Fibroblast of lung (primary cell): ENCODE measurements at regions not wholly inside any gene's neighbourhood (a gene's known extent, or its start where the extent isn't known, plus 50 kb on each side); places are given as distances from the start of the nearest gene placed in this dataset.

Experiments used
- DNase-seq, 2 donors: peaks; one replicate each; pipeline versions ENCODE4 v3.0.0 to v3.0.0-alpha.2; 2010; ENCODE audit warnings: low read depth in 2 of 2
- H2AFZ ChIP-seq: 2 replicates; pipeline ENCODE4 v1.5.1; 2012; ENCODE audit warnings: low read length, control low read depth, inconsistent platforms
- H3K27ac ChIP-seq: 2 replicates; pipeline ENCODE4 v1.5.1; 2011; ENCODE audit warnings: low read length, control low read depth; ENCODE audit not compliant: insufficient read depth
- H3K27me3 ChIP-seq: 2 replicates; pipeline ENCODE4 v1.5.1; 2011; ENCODE audit warnings: mild to moderate bottlenecking, low read length; ENCODE audit not compliant: control insufficient read depth, insufficient read depth
- H3K36me3 ChIP-seq: 2 replicates; pipeline ENCODE4 v1.5.1; 2011; ENCODE audit warnings: low read length; ENCODE audit not compliant: control insufficient read depth, insufficient read depth
- H3K4me1 ChIP-seq: 2 replicates; pipeline ENCODE4 v1.5.1; 2011; ENCODE audit warnings: low read length; ENCODE audit not compliant: control insufficient read depth, insufficient read depth; ENCODE audit errors: extremely low read depth
- H3K4me2 ChIP-seq: 2 replicates; pipeline ENCODE4 v1.5.1; 2011; ENCODE audit warnings: low read length, control low read depth; ENCODE audit not compliant: insufficient read depth; ENCODE audit errors: extremely low read depth
- H3K4me3 ChIP-seq, 4 experiments: fragments of 200-600 bp in 1 of 4; sonication (generic) in 1 of 4; replicated peaks in 1 of 4; 2 replicates each; pipeline ENCODE4 v1.5.1; 2011 to 2016; ENCODE audit warnings: low read length in 4 of 4, low read depth in 3 of 4, mild to moderate bottlenecking in 3 of 4, control low read depth in 2 of 4, inconsistent platforms in 1 of 4, mixed read lengths in 1 of 4; ENCODE audit not compliant: insufficient read depth in 1 of 4; ENCODE audit errors: control extremely low read depth in 1 of 4
- H3K79me2 ChIP-seq: 2 replicates; pipeline ENCODE4 v1.5.1; 2012; ENCODE audit warnings: mild to moderate bottlenecking, low read length, inconsistent platforms; ENCODE audit not compliant: control insufficient read depth, insufficient read depth
- H3K9ac ChIP-seq: 2 replicates; pipeline ENCODE4 v1.5.1; 2011; ENCODE audit warnings: mild to moderate bottlenecking, low read length, control low read depth; ENCODE audit not compliant: insufficient read depth
- H3K9me3 ChIP-seq: 2 replicates; pipeline ENCODE4 v1.5.1; 2012; ENCODE audit warnings: low read depth, low read length; ENCODE audit not compliant: control insufficient read depth, insufficient read depth
- H4K20me1 ChIP-seq: 2 replicates; pipeline ENCODE4 v1.5.1; 2011; ENCODE audit warnings: low read length; ENCODE audit not compliant: control insufficient read depth, insufficient read depth; ENCODE audit errors: extremely low read depth
- EZH2 ChIP-seq: IDR thresholded peaks from 2 replicates; pipeline ENCODE4 v1.5.1; 2012; ENCODE audit warnings: low read length, control low read depth, mild to moderate bottlenecking; ENCODE audit errors: missing control alignments
- TF ChIP-seq, protein P1 (sequence below), 2 donors: IDR thresholded peaks in 1 of 2; conservative IDR thresholded peaks in 1 of 2; 1 replicate in 1 of 2; 2 replicates in 1 of 2; pipeline ENCODE4 v1.5.1; 2011 to 2012; ENCODE audit warnings: low read length in 2 of 2, control low read depth in 1 of 2, inconsistent platforms in 1 of 2, low read depth in 1 of 2, mild to moderate bottlenecking in 1 of 2

DNA sequence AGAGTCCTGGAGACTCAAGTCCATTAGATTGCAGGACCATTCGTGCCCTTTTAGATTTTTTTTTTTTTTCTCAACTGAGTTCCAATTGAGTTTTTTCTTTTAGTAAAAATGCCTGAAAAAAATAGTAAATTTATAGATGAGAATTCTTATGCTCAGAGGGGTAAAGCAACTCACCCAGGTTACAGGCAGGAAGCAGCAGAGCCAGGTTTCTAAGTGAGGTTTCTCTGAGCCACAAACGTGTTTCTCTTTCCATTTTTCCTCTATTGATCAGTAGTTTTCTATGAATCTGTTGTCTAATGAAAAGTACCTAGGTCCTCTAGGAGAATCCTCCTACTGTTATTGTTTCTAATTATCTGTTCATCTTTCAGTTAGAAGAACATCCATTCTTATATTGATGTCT is 66.4 kb upstream of the C12orf71 start:
- Histone ChIP-seq H2AFZ (no peak overlapping the region), H3K79me2 (no peaks in the 10 kb centered on the region), H3K27me3 (no peaks in the 10 kb centered on the region), H3K9ac (no peak overlapping the region), H3K4me2 (no peak overlapping the region), H3K4me3 (no peak overlapping the region), H4K20me1 (no peaks in the 10 kb centered on the region), H3K36me3 (no peaks in the 10 kb centered on the region), H3K4me1 (no peaks in the 10 kb centered on the region), H3K27ac (no peak overlapping the region), H3K9me3 (no peaks in the 10 kb centered on the region)
- no peak for DNase-seq
- TF ChIP-seq, protein P1, sequence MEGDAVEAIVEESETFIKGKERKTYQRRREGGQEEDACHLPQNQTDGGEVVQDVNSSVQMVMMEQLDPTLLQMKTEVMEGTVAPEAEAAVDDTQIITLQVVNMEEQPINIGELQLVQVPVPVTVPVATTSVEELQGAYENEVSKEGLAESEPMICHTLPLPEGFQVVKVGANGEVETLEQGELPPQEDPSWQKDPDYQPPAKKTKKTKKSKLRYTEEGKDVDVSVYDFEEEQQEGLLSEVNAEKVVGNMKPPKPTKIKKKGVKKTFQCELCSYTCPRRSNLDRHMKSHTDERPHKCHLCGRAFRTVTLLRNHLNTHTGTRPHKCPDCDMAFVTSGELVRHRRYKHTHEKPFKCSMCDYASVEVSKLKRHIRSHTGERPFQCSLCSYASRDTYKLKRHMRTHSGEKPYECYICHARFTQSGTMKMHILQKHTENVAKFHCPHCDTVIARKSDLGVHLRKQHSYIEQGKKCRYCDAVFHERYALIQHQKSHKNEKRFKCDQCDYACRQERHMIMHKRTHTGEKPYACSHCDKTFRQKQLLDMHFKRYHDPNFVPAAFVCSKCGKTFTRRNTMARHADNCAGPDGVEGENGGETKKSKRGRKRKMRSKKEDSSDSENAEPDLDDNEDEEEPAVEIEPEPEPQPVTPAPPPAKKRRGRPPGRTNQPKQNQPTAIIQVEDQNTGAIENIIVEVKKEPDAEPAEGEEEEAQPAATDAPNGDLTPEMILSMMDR (conservative IDR thresholded peaks at IDR 0.05 in 1 of 2, IDR thresholded peaks at IDR 0.05 in 1 of 2; ENCODE audit: low read depth in 1 of 2, low read length in 2 of 2): no peak
- TF ChIP-seq EZH2: no peak

DNA sequence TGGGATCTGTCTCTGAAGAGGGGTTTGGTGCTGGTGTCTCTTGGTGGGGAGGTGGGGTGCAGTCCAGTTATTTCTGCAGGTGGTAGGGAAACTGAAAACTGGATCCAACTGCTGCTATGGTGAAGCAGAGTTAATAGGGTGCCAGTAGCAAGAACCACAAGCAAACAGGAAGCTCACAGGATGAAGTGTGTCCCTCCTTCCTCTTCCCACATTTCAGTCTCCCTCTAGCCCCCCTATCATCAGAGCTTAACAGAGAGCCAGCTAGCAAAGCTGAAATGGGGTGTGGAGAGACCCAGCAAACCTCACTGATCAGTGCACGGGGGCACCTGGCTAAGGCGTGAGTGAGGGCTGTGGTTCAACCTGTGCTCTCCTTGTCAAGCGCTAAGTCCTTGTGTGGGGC is 69.1 kb upstream of the C12orf71 start:
- Histone ChIP-seq H3K4me2 (no peak overlapping the region), H2AFZ (no peak overlapping the region), H3K9me3 (no peaks in the 10 kb centered on the region), H3K4me1 (no peaks in the 10 kb centered on the region), H3K27ac (no peak overlapping the region), H3K36me3 (no peaks in the 10 kb centered on the region), H3K9ac (no peak overlapping the region), H3K79me2 (no peaks in the 10 kb centered on the region), H4K20me1 (no peaks in the 10 kb centered on the region), H3K4me3 (no peak overlapping the region), H3K27me3 (no peaks in the 10 kb centered on the region)
- no peak for DNase-seq
- TF ChIP-seq, protein P1 (conservative IDR thresholded peaks at IDR 0.05 in 1 of 2, IDR thresholded peaks at IDR 0.05 in 1 of 2; ENCODE audit: low read depth in 1 of 2, low read length in 2 of 2): no peak
- TF ChIP-seq EZH2: no peak

DNA sequence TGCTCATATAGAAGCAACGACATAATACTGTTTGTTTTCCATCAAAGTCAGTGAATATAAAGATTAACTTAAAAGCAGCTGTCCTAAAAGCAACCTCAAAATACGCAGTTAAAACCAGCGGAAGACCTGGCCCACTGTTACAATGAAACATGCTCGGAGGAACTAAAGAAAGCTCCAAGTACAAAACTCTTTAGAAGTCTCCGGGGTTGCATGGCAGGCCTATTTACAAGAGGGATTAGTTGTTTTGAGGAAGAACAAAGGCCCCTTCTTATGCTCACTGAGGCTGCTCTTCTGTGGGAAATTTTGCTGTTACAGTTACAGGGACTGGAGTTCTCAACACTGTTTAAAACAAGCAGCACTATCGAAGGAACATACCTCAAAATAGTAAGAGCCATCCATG is 75.9 kb upstream of the C12orf71 start:
- H3K9ac ChIP-seq: no peak overlapping the region
- no peak overlapping the region for H3K27ac ChIP-seq
- H2AFZ ChIP-seq: no peak overlapping the region
- H4K20me1 ChIP-seq: no peaks in the 10 kb centered on the region
- TF ChIP-seq EZH2: no peak
- TF ChIP-seq, protein P1 (conservative IDR thresholded peaks at IDR 0.05 in 1 of 2, IDR thresholded peaks at IDR 0.05 in 1 of 2; ENCODE audit: low read depth in 1 of 2, low read length in 2 of 2): no peak
- DNase-seq: no peak
- no peaks in the 10 kb centered on the region for H3K27me3 ChIP-seq
- no peaks in the 10 kb centered on the region for H3K36me3 ChIP-seq
- no peak overlapping the region for H3K4me3 ChIP-seq
- H3K79me2 ChIP-seq: no peaks in the 10 kb centered on the region
- H3K4me1 ChIP-seq: peaks cover 3% of the 10 kb centered on the region
- no peak overlapping the region for H3K4me2 ChIP-seq
- H3K9me3 ChIP-seq: no peaks in the 10 kb centered on the region
